ENCODE measurements at regions not wholly inside any gene's neighbourhood (a gene's known extent, or its start where the extent isn't known, plus 50 kb on each side); places are given as distances from the start of the nearest gene placed in this dataset.

DNA sequence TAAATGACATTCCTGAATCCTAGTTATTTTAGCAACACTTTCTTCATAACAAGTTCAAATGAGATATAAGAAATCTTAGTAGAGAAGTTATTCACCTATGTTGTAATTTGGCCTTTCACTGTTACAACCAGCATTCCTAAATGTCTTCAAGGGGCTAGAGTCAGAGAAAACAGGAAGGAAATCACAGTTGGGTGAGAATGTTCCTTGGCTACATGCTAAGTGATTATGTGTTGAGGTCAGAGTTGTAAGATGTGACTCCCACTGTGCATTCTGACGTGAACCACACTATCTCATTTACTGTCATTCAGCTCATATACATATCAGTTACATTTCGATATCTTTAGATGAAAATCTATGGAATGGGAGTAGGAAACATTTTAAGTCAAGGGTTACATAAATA, 51.0 kb upstream of the MLIP start:
- DNase-seq: no peak

All from stimulated activated CD4-positive, alpha-beta T cell treated with anti-CD3 and anti-CD28 coated beads, Interleukin-4, amount 100 ng/mL, for 24 hours (primary cell).